GM13977 (cell line): ENCODE measurements at regions not wholly inside any gene's neighbourhood (a gene's known extent, or its start where the extent isn't known, plus 50 kb on each side); places are given as distances from the start of the nearest gene placed in this dataset.

Experiments
- DNase-seq: peaks from one replicate; pipeline ENCODE4 v3.0.0; 2012; ENCODE audit warnings: low spot score
- CTCF ChIP-seq: IDR thresholded peaks from 2 replicates; pipeline ENCODE4 v1.5.1; 2012; ENCODE audit warnings: mild to moderate bottlenecking, control low read depth; ENCODE audit not compliant: insufficient read depth; ENCODE audit errors: extremely low read depth, missing control alignments
- in situ Hi-C: fragments of 300-500 bp; cut with MboI; formaldehyde crosslinking; loops from one replicate; pipeline ENCODE4 v1.12.0; 2022; ENCODE audit warnings: low sequenced_read_pairs, low pct_unique_long_range_greater_than_20kb, mixed read lengths, inconsistent platforms; ENCODE audit not compliant: unreplicated experiment

- DNase-seq, result no peak
- TF ChIP-seq CTCF, result no peak
- in situ Hi-C loops, result no loop called here
Measured at GRCh38 chr10:78560341-78560688, 508.5 kb upstream of the ZMIZ1 start.

- in situ Hi-C loops, result no loop called here
- no peak for TF ChIP-seq CTCF
- no peak for DNase-seq
Measured at GRCh38 chr10:78563314-78563713, 505.5 kb upstream of the ZMIZ1 start.

GRCh38 chr10:78565841-78566240, 502.9 kb upstream of the ZMIZ1 start:
- no peak for DNase-seq
- in situ Hi-C loops, result no loop called here
- no peak for TF ChIP-seq CTCF

- TF ChIP-seq CTCF, result no peak
- in situ Hi-C loops, result no loop called here
- DNase-seq, result no peak
Measured at GRCh38 chr10:78566284-78567111, 502.3 kb upstream of the ZMIZ1 start.

GRCh38 chr10:78567680-78568455, 500.9 kb upstream of the ZMIZ1 start:
- DNase-seq, result no peak
- in situ Hi-C loops, result no loop called here
- no peak for TF ChIP-seq CTCF

- no peak for TF ChIP-seq CTCF
- in situ Hi-C loops, result no loop called here
- DNase-seq, result no peak
Measured at GRCh38 chr10:78568620-78569019, 500.1 kb upstream of the ZMIZ1 start.
